LoVo (cell line): ENCODE measurements at regions not wholly inside any gene's neighbourhood (a gene's known extent, or its start where the extent isn't known, plus 50 kb on each side); places are given as distances from the start of the nearest gene placed in this dataset.
"Not testable (repeated sequence)": the region's sequence is repeated elsewhere in the genome, so short reads cannot be mapped to it uniquely, and the experiment has no call there.

ENCODE experiments used
- DNase-seq: peaks from one replicate; pipeline ENCODE4 v3.0.0-alpha.2; 2016; ENCODE audit warnings: low spot score

DNA sequence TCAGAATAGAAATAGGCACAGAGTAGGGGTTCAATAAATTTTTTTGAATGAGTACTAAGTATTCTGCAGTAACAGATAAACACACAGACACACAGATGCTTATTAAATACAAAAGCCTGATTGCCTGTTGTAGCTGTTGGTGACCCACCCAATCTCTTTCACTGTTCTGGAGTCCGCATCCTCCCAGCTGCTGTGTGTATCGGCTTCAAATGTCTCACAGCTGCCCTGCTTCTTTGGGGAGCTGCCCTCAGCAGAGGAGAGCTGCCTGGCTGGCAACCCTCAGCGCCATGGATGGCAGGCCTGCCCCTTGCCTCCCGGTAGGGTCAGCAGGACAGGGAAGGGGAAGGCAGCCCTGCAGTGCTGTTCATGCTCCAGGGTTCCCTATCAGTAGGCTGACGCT lies 50.5 kb upstream of the PRNP start:
- no peak for DNase-seq

DNA sequence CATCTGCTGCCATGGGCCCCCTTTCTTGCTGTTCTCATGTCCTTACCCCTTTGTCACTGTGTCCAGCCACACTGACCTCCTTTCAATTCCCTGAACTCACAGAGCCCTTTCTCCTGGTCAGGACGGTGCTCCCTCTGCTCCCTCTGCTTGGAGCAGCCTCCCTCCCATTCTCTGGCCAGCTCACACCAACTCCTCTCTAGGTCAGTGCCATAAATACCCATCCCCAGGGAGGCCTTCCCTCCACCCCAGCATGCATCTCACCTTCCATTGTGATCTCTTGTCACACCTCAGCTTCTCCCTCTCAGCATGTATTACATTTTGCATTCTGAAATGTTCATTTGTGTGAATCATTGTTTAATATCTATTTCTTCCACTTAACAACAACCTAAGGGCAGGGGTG lies 50.9 kb upstream of the PRNP start:
- no peak for DNase-seq

DNA sequence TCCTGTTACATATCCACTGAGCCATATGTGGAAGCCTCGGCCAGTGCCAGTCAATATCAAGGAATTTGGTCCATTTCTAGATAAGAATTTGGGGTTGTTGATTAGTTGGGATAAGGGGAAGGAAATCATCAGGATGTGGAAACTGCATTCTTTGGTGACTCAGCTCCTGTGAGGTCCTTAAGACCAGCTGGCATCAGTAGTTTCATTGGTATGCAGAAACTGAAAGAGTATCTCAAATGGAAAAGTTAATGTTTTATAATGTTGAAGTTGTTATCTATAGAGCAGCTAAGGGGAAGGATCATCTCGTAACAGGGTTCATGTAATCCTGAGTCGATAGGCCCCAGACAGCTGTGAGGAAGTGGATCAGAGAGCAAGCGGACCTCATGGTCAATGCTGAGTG lies 52.5 kb upstream of the PRNP start:
- no peak for DNase-seq

DNA sequence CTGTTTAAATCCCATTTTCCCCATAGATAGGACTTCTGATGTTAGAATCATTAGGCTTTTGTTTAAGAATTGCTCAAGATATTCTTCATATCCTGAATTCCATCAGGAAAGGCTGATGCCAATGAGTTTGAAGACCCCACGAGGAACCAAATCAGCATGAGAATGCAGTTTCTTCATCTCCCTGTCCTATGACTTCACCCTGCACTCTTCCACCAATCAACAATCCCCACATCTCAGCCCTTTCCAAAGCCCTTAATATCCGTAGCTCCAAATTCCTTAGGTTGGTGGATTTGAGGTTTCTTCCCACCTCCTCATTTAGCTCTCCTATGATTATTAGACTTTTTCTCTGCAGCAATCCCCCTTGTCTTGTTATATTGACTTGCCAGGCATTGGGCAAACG lies 52.9 kb upstream of the PRNP start:
- no peak for DNase-seq

DNA sequence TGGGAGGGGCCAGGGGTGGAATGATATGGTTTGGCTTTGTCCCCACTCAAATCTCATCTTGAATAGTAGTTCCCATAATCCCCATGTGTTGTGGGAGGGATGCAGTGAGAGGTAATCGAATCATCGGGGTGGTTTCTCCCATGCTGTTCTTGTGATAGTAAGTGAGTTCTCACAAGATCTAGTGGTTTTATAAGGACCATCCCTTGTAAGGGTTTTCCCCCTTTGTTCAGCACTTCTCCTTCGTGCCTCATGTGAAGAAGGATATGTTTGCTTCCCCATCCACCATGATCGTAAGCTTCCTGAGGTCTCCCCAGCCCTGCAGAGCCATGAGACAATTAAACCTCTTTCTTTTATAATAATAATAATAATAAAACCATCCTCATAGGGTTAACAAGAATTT lies 53.4 kb upstream of the PRNP start:
- no peak for DNase-seq

DNA sequence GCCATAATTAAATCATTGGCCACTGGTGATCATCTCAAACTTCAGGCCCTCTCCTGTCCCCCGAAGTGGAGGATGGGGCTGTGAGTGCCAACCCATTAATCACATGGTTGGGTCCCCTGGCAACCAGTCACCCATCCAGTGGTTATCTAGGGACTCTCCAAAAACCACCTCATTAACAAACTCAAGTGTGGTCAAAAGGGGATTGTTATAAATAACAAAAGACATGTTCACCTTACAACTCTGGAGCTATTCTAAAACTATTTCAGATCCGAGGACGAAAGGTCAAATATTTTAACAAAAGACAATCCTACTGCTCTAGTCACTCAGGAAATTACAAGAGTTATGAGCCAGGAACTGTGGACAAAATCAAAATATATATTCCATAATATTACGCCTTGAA lies 60.0 kb upstream of the PRNP start:
- DNase-seq: no peak

DNA sequence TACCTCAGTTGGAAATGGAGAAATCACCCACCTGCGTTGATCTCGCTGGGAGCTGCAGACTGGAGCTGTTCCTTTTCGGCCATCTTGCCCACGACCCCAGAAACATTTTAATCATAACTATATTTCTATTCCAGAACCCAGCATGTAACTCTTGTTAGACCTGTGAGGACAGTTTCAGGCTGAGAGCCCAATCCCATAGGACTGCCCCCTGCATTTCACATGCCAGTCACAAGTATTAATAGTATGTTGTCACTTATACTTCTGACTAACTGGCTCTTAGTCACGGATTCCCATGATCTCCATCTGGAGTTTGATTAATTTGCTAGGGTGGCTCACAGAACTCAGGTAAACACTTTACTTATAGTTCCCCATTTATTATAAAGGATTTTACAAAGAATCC lies 60.6 kb upstream of the PRNP start:
- no peak for DNase-seq

DNA sequence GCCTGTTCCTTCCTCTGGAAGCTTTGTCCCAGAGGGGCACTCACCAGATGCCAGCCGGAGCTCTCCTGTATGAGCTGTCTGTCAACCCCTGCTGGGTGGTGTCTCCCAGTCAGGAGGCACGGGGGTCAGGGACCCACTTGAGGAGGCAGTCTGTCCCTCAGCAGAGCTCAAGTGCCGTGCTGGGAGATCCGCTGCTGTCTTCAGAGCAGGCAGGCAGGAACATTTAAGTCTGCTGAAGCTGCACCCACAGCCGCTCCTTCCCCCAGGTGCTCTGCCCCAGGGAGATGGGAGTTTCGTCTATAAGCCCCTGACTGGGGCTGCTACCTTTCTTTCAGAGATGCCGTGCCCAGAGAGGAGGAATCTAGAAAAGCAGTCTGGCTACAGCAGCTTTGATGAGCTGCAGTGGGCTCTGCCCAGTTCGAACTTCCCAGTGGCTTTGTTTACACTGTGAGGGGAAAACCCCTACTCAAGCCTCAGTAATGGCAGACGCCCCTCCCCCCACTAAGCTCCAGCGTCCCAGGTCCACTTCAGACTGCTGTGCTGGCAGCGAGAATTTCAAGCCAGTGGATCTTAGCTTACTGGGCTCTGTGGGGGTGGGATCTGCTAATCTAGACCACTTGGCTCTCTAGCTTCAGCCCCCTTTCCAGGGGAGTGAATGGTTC lies 61.5 kb upstream of the PRNP start:
- DNase-seq: not testable (repeated sequence)

DNA sequence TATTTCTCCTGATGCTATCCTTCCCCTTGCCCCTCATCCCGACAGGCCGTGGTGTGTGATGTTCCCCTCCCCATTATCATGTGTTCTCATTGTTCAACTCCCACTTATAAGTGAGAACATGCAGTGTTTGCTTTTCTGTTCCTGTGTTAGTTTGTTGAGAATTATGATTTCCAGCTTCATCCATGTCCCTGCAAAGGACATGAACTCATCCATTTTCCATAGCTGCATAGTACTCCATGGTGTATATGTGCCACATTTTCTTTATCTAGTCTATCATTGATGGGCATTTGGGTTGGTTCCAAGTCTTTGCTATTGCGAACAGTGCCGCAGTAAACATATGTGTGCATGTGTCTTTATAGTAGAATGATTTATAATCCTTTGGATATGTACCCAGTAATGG lies 67.1 kb upstream of the PRNP start:
- DNase-seq: not testable (repeated sequence)

DNA sequence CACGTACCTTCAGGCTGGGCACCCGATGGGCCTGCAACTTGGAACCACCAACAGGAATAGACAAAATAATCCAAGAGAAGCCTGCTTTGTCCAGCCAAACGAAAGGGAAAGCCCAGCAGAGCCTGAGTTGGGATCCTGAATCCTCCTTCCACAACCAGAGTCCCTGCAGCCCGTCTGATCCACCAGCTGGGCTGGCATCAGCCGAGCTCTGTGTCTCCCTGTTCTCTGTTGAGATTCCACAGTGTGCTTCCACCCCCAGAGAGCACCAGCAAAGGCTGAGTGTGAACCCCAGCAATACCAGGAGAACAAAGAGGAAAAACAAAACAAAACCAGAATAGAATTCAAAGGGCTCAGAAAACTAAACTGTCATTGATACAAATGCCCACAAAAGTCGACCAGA lies 68.8 kb upstream of the PRNP start:
- no peak for DNase-seq

DNA sequence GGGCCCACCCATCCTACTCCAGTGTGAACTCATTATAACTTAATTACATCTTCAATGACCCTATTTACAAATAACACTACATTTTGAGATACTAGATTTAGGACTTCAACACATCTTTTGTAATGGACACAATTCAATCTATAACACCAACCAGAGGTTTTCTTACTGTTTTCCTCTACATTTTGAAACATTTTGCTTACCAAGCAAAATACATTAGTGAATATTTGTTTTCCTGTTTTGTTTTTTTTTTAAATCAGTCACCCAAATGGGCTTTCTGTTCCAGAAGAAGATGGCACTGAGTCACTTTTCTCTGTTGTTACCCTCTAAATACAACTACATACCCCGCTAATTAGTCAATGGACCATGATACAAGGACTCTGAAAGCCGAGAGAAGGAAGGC lies 69.2 kb upstream of the PRNP start:
- DNase-seq: no peak

DNA sequence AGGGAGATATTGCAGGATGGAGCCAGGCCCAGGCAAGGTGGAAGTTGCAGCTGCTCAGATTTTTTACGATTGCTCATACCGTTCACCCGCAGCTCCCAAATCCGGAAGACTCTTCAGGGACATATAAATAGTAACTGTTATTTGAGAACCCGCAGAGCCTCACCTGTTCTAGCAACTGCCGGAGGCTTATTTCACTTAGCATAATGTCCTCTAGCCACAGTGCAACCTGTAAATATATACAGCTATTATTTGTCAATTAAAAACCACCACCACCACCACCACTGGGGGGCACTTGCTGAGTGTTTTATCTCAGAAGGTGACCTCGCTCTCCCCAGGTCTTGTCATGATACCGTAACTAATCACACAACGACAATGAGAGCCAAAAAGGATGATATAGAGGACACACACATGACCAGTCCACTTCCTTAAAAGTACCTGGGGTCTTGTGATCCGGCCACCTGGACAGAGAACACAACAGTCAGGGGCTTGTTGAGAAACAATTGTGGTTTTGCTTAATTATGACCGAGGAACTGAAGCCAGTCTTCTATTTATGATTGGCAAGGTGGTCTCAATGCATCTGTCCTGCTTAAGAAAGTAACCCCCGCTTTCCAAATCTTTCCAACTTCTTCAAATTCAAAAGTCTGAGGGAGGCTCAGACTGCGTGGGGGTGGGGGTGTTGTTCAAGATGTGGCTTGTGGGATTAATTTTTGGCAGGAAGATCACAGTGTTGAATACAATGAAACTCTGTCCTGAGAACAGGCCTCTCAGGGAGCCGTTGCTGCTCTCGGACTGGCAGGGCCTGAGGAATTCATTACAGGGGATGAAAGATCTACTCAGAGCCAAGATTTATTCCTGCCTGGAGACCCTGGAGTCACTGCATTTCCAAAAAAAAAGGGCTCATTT lies 72.3 kb upstream of the PRNP start:
- DNase-seq: no peak

DNA sequence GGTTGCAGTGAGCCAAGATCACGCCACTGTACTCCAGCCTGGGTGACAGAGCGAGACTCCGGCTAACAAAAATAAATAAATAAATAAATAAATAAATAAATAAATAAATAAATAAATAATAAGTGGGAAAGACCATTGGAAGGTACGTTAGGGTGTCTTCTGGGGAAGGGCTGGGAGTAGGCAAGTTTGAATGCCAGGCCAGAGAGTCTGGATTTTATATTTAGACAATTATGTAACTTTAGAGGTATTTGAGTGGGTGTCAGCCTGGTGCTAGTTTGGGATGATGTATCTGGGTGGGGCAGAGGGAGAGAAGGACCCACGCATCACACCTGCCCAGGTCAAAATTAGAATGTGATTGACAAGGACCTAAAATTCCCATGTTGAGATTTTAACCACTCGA lies 73.1 kb upstream of the PRNP start:
- DNase-seq: no peak

DNA sequence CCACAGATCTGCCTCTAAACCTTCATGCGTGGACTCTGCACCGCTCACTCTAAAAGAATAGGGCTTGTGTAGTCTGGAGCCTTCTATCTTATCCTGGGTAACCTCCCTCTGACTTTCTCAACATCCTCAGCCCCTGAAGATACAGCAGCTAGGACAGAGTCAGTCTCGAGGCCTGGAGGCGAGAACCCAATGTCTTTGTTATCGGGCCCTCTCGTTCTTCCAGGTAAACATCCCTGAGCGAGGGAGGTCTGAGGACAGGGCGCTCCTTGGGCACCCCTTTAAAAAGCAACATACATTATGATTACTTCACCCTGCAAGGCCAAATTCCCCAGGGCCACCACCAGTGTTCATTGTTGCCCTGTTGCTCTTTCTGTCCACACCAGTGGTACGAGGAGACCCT lies 75.4 kb upstream of the PRNP start:
- DNase-seq: no peak

DNA sequence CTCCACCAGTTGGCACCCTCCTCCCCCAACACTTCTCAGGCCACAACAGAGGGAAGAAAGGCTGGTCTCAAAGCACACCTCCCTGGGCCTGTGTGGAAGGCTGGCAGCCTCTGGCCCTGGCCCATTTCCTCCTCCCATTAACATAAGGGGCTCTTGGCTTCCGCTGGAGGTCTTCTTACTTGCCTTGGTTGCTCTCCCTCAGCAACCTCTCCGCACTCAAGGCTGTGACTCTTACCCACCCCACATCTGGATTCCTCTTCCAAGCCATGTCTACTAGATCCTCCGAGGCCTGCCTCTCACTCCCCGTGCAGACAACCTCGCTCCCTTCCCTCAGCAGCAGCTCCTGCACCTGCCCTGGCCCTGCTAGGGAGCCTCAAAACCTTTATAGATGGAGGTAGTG lies 76.7 kb upstream of the PRNP start:
- no peak for DNase-seq

DNA sequence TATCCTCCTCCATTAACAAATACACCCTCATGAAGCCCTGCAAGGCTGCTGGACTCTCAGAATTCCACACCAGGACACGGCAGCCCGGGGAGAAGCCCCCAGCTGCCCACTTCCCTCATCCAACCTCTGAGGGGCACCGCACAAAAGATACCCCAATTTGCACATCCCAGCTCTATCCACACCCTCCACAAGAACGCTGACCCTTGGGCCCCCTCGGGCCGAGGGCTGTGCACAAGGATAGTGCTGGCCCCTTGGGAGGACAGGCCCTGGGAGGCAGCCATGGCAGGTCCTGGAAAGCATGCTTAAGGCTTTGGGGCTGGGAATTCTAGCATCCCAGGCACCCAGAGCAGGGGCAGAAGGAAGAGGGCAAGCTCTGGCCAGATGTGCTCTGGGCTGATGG lies 77.4 kb upstream of the PRNP start:
- no peak for DNase-seq

DNA sequence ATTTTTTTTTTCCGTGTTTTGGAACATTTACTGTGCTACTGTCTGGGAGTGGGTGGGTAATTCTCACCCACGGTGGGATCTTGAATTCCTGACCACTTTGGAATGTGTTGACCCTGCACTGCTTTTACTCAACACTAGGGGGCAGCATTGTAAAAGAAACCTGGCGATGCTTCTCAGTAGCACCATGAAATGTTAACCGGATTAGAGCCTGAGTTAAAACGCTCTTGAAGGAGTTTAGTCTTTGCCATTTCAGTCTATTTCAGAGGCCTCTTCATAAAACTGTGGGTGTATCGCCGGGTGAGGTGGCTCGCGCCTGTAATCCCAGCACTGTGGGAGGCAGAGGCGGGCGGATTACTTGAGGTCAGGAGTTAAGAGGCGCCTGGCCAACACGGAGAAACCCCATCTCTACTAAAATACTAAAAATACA lies 79.0 kb upstream of the PRNP start:
- peak; percentile 51 for DNase-seq

DNA sequence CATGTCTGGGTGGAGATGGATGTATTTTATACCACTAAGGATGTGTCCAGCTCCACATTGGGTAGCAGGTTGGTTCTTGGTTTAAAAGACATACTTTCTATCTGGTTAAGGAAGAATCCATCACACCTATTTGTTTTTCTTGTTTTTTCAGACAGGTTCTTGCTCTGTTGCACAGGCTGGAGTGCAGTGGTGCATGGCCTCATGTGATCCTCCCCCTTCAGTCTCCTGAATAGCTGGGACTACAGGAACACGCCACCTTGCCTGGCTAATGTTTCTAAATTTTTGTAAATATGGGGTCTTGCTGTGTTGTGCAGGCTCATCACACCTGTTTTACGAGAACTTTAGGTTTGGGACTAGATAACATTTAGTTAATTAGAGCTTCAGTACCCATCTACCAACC lies 80.2 kb upstream of the PRNP start:
- no peak for DNase-seq

DNA sequence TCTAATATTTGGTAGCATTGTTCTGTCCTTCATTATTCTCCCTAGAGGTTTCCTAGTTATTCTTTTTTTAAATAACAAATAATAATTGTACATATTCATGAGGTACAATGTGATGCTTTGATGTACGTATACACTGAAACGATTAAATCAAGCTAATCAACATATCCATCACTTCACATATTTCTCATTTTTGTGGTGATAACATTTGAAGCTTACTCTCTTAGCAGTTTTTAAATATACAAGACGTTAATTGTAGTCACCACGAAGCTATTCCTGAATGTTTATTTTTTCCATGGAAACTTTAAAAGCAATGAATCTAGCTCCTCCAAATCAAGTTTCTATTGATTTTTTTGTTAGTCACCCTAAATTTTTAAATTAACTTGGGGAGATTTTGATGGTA lies 81.1 kb upstream of the PRNP start:
- no peak for DNase-seq

DNA sequence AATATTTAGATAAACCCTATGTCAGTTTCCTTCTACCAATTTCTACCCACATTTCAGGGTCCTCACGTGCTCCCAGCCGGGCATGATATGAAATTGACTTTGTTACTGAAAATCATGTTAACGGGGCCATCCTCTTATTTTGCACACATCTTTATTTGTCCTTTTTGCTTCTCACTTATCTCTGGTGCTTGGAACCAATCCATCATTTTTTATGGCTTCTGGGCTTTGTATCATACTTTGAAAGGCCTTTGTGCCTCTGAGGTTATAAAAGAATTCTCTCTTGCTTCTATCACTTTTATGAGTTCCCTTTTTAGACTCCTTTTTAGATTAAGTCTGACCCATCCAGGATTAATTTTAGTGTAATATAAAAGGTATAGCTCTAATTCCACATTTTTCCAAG lies 81.7 kb upstream of the PRNP start:
- no peak for DNase-seq

DNA sequence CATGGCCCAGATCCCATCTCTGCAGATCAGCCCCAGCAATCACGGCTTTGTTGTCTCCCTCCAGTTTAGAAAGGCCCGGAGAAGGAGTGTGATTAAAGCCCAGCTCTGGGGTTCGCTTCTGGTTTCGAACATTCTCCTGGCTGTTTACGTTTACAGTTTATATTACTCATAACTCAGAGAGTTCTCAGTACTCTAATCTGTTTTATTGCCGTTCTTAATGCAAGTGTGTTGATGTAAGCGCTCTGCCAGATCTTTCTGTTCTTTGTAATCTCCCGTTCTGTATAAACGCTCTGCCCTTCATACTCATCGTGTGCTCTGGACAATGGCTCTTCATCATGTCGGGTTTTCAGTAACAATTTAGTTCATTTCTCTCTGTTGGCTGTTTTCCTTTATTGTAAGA lies 82.5 kb upstream of the PRNP start:
- no peak for DNase-seq

DNA sequence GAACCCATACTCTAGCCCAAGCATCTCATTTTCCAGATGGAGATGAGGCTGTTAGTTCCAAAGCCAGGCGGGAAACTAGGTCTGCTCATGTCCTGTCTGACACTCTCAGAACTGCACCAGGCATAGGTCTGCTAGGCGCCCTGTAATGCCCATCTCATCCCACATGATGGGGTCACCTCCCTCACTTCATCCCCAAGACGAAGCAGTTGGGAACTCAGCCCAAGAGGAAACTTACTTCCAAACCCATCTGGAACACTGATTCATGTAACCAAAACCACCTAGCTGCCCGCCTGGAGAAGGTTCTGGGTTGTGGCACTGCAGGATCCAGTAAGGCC lies 84.0 kb upstream of the PRNP start:
- no peak for DNase-seq

DNA sequence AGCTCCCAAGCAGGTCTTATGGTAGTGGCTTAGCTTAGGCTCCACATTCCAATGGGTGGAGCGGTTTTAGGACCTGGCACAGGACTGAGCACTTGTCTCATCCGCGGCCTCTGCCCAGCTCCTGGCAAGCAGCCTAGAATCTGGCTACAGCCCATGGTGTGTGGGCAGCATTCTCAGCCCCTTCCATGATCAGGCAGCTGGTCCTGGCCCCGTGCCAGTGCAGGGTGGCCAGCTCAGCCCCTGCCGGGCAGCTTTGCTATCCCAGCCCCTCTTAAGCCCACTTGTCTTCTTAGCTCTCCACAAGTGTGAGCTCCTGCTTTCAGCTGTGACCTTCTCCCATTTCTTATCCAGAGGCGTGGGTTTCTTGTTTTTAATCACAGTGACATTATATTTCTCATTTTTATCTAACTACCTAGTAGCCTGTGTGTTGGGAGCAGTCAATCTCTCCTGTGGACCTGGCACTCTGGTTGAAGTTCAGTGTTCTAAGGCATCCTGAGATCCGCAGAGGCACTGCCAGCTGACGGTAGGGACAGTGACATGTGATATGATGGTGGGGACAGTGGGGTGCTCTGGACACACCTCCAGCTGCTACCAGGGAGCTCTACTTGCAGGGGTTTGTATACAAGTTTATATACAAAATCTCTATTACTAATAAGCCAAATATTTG lies 84.5 kb upstream of the PRNP start:
- DNase-seq: peak; percentile 60
